HFFc6 (cell line): ENCODE measurements at regions not wholly inside any gene's neighbourhood (a gene's known extent, or its start where the extent isn't known, plus 50 kb on each side); places are given as distances from the start of the nearest gene placed in this dataset.

Source experiments
- DNase-seq: peaks from one replicate; pipeline ENCODE4 v3.0.0-alpha.2; 2018
- H3K27ac Mint-ChIP-seq: 2 replicates; pipeline ENCODE4 v1.8.0; 2020; ENCODE audit warnings: mild to moderate bottlenecking, mixed read lengths
- H3K27me3 Mint-ChIP-seq: 2 replicates; pipeline ENCODE4 v1.8.0; 2021; ENCODE audit warnings: mild to moderate bottlenecking, moderate library complexity, mixed read lengths; ENCODE audit not compliant: insufficient read depth
- H3K36me3 Mint-ChIP-seq: 2 replicates; pipeline ENCODE4 v1.8.0; 2021; ENCODE audit warnings: low read depth, mixed read lengths
- H3K4me1 Mint-ChIP-seq: 2 replicates; pipeline ENCODE4 v1.8.0; 2020; ENCODE audit warnings: low read depth, mixed read lengths
- H3K4me3 Mint-ChIP-seq: 2 replicates; pipeline ENCODE4 v1.8.0; 2020; ENCODE audit warnings: mild to moderate bottlenecking, moderate library complexity, mixed read lengths
- H3K9me3 Mint-ChIP-seq: 2 replicates; pipeline ENCODE4 v1.8.0; 2020; ENCODE audit warnings: mild to moderate bottlenecking, mixed read lengths
- CTCF ChIP-seq: fragments of 200-600 bp; sonication (generic); IDR thresholded peaks from 2 replicates; pipeline ENCODE4 v1.5.0; 2021; ENCODE audit warnings: antibody characterized with exemption, mild to moderate bottlenecking

- H3K4me3 Mint-ChIP-seq, result no peak overlapping the region
- TF ChIP-seq CTCF, result no peak
- peak overlapping the region; percentile 49; the same call in 1 of the 2 replicates for H3K27ac Mint-ChIP-seq
- peaks cover 47% of the 10 kb centered on the region for H3K36me3 Mint-ChIP-seq
- no peak for DNase-seq
- H3K27me3 Mint-ChIP-seq, result no peaks in the 10 kb centered on the region; the same call in none of the 2 replicates
- H3K9me3 Mint-ChIP-seq, result no peaks in the 10 kb centered on the region
- peaks cover 71% of the 10 kb centered on the region for H3K4me1 Mint-ChIP-seq
Measured at GRCh38 chr1:115218699-115219098, 119.3 kb downstream of the NGF start.

DNA sequence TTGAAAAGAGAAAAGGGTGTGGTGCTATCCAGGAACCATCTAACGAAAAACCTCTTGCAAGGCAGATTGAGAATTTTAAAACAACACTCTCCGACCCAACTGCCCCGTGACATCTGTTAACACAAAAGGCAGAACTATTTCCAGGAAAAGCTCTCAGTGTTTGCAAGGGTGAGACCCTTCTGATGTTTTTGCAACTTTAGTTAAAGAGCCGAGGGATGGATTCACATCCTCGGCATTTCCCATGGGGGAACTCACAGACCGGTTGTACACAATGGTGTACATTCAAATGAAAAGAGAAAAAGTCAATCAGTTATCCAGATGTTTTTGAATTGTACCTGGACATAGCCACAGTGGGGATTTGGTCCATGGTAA is 120.0 kb downstream of the NGF start:
- H3K9me3 Mint-ChIP-seq, result no peaks in the 10 kb centered on the region
- peak overlapping the region; percentile 49; the same call in 1 of the 2 replicates for H3K27ac Mint-ChIP-seq
- peak overlapping the region; percentile 18; the same call in 1 of the 2 replicates for H3K4me3 Mint-ChIP-seq
- no peak for DNase-seq
- H3K27me3 Mint-ChIP-seq, result no peaks in the 10 kb centered on the region; the same call in 1 of the 2 replicates
- TF ChIP-seq CTCF, result no peak
- H3K36me3 Mint-ChIP-seq, result peaks cover 52% of the 10 kb centered on the region
- peaks cover 76% of the 10 kb centered on the region for H3K4me1 Mint-ChIP-seq

GRCh38 chr1:115217150-115218033 is 120.7 kb downstream of the NGF start:
- DNase-seq, result no peak
- Mint-ChIP-seq H3K9me3 (no peaks in the 10 kb centered on the region), H3K27ac (peak overlapping the region; percentile 60), H3K4me3 (peak overlapping the region; percentile 18), H3K27me3 (no peaks in the 10 kb centered on the region; the same call in 1 of the 2 replicates), H3K36me3 (peaks cover 58% of the 10 kb centered on the region), H3K4me1 (peaks cover 82% of the 10 kb centered on the region)
- no peak for TF ChIP-seq CTCF

GRCh38 chr1:115215703-115216521 is 122.1 kb downstream of the NGF start:
- no peaks in the 10 kb centered on the region for H3K9me3 Mint-ChIP-seq
- no peak overlapping the region for H3K27ac Mint-ChIP-seq
- no peaks in the 10 kb centered on the region; the same call in 1 of the 2 replicates for H3K27me3 Mint-ChIP-seq
- peak overlapping the region; percentile 8; the same call in 1 of the 2 replicates for H3K4me3 Mint-ChIP-seq
- no peak for TF ChIP-seq CTCF
- no peak for DNase-seq
- H3K36me3 Mint-ChIP-seq, result peaks cover 51% of the 10 kb centered on the region
- peaks cover 79% of the 10 kb centered on the region for H3K4me1 Mint-ChIP-seq

DNA sequence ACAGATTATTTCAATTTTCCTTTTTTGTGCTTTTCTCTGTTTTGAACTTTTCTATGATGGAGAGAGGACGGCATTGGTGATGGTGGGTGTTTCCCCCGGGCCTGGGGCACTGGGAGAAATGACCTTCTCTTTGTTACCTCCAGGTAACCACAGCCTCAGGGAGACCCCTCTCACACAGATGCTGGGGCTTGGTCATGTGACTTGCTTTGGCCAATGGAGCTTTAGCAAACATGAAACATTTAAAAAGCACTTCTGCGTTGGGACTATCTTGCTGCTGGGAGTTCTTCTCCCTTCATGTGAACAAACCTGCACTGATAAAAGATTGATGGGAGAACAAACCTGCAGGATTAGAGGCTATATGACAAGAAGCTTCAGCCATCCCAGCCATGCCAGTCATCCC is 122.9 kb downstream of the NGF start:
- Mint-ChIP-seq H3K27ac (no peak overlapping the region), H3K27me3 (no peaks in the 10 kb centered on the region), H3K4me1 (peaks cover 79% of the 10 kb centered on the region), H3K36me3 (peaks cover 44% of the 10 kb centered on the region), H3K9me3 (no peaks in the 10 kb centered on the region), H3K4me3 (no peak overlapping the region)
- no peak for TF ChIP-seq CTCF
- no peak for DNase-seq
